Stimulated activated CD4-positive, alpha-beta T cell treated with anti-CD3 and anti-CD28 coated beads, Interleukin-12 subunit alpha, Interleukin-12 subunit beta, amount 100 ng/mL, for 48 hours (primary cell): ENCODE measurements at regions not wholly inside any gene's neighbourhood (a gene's known extent, or its start where the extent isn't known, plus 50 kb on each side); places are given as distances from the start of the nearest gene placed in this dataset.
"Not testable (repeated sequence)": the region's sequence is repeated elsewhere in the genome, so short reads cannot be mapped to it uniquely, and the experiment has no call there.

ENCODE experiments used
- DNase-seq, 3 donors: peaks; one replicate each; pipeline ENCODE4 v3.0.0-alpha.2; 2020; ENCODE audit warnings: low read depth in 2 of 3, low spot score in 1 of 3

DNA sequence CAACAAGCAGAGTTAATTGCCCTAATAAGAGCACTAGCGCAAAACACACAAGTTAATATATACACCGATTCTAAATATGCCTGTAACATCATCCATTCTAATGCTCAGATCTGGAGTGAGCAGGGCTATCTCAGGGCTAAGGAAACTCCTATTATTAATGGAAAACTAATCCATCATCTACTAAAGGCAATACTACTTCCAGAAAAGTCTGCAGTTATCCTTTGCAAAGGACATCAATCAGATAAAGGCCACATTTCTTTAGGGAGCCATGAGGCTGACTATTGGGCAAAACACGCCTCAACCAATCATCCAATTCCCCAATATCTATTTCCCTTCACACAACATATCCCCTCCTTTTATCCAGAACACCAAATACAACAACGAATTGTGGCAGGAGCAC is 1032.3 kb upstream of the NUDT12 start:
- DNase-seq, result no peak

DNA sequence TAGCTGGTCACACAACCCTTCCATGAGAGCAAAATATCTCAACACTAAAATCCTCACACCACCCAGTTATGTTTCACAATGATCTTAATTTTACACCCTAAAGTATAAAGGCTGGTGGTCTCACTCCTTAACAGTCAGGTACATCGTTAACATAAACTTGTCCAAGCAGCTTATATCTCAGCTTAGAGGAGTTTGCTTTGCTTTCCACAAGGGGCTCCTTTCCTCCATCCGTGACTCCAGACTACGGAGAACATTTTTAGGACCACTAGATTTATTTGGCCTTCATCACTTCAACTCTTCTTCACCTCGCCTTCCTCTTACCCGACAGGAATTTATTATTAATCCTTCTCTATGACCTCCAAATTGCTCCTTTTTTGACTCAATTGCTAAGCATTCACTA is 1014.1 kb upstream of the NUDT12 start:
- DNase-seq, result no peak

DNA sequence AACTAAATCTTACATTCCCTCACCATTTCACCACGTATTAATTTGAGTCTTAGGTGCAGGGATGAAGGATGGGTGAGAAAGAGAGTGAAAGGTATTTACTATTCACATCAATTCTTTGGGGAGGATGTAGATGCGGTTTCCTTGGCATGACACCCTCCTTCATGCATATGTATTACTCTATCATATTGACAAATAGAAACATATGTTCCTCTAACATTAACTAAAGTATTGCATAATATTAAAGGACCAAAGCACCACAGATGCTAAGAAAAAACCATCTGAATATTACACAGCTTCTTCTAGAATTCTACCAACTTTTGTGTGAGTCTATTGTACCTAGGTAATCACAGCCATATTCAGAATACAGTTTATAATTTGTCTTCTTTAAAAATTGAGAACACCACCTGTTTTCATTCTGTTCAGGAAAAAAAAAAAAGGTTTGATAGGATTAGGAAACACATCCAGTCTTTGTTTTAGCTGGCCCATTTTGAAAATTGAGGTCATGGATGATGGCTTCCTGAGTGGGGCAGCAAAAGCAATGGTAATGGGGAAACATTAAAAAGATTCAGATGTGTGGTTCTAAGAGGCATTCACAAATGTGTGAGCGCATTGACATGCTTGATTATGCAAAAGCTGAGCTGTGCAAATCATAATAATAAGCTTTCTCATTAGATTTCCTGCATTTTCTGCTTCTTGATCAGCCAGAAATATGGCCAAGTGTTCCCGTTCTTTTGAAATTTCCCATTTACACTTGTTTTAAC is 1011.5 kb upstream of the NUDT12 start:
- no peak for DNase-seq

DNA sequence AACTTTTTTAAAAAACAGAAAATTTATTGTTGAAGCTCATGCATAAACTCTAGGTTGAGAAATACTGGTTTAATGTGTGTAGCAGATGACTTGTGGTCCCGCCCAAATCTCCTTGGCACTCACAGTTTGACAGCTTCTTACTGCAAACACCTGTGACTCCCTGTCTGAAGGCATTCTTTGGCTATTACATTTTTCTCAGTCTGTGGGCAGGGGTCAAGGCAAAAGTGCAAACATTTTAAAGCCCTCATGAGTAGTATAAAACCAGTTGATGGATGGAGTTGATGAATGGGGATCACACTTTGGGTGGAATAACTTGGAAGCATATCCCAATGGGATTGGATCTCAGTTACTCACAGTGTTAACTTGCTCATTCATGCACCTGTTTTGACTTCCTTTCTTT is 1007.0 kb upstream of the NUDT12 start:
- no peak for DNase-seq

DNA sequence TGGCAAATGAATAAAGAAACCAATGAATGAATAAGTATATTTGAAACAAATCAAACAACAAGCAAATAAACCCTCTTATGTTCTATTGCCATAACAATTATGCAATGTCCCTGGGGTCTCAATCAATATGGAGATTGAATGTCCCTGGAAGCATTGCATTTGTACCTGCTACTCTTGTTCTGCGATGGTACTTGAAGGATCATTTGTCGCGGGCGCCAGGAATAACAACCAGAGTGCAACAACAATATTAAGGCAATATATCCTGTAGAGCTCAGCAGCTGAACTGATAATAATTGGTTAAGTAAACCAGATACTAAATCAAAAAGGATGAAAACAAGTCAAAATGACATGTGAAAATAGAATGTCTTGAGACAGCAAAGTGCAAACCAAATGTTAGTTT is 1001.9 kb upstream of the NUDT12 start:
- no peak for DNase-seq

DNA sequence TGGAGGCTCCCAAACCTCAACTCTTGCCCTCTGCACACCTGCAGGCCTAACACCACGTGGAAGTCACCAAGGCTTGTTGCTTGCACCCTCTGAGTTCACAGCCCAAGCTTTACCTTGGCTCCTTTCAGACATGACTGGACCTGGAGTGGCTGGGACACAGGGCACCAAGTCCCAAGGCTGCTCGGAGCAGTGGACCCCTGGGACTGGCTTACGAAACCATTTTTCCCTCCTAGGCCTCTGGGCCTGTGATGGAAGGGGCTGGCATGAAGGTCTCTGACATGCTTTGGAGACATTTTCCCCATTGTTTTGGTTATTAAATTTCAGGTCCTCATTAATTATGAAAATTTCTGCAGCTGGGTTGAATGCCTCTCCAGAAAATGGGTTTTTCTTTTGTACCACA is 994.4 kb upstream of the NUDT12 start:
- DNase-seq, result no peak

DNA sequence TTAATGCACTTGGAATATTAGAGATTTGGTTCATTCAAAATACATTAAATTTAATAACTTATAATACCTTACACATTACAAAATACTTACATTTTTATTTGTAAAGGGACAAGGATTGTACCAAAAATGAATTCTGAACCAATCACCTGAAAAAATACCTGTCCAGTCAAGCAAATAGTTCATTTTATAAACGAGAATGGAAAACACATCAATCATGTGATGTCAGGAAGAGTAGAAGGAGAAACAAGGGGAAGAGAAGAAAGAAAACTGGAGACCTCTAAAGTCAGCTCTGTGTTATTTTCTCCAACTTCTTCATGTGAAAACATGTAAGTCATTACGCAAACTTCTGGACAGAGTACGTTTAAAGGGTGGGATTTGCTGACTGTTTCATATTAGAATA is 989.0 kb upstream of the NUDT12 start:
- DNase-seq, result no peak

DNA sequence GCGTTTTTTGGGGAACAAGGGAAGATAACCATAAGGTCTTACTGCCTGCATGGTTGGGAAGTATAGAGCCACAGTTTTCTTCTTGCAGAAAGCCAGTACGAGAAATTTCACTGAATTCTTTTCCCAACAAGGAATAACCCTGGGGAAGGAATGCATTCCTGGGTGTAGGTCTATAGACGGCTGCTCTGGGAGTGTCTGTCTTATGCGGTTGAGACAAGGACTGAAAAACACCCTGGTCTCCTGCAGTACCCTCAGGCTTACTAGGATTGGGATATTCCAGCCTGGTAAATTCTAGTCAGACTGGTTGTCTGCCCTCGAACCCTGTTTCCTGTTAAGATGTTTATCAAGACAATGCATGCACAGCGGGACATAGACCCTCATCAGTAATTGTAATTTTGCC is 984.3 kb upstream of the NUDT12 start:
- not testable (repeated sequence) for DNase-seq

DNA sequence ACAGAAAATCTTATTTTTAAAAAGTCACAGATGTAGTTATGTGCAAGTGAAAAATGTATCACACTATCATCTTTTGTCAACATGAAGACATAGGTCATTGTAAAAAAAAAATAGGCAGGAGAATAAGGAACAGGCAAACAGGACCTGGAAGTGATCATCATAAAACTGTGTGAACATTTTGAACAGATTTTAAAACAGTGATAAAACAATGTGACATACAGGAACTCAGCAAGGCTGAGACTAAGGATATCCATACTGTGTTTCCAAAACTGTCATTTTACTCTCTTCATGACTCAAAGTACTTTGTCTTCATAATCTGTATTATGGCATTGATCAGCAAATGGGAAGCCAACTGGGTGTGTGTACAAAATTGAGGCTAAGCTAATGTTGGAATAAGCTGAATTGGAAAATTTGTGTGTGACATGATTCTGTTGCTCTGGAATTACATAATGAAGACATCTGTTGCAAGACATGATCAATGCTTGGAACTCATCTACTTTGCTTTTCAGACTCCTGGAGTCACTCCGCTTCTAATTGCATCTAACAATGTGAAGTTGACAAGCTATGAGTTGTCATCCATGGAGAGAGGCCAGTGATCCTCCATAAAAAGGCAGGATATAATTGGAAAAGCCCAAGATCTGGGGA is 978.7 kb upstream of the NUDT12 start:
- no peak for DNase-seq

DNA sequence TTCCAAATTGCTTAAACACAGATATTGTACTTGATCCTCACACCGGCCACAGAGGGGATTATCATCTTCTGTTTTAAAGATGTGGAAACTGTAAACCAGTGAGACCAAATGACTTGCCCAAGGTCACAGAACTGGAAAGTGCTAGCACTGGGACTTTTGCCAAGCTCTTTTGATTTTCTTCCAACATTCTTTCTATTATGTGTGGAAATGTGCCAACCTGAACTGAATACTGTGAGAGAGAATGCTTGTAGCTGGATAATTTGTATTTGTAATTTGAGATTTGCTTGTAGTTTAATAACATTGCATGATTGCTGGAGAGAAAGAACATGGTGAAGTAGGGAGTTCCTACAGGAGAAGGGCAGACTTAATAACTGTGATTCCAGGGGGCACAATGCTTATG is 977.9 kb upstream of the NUDT12 start:
- DNase-seq, result no peak

DNA sequence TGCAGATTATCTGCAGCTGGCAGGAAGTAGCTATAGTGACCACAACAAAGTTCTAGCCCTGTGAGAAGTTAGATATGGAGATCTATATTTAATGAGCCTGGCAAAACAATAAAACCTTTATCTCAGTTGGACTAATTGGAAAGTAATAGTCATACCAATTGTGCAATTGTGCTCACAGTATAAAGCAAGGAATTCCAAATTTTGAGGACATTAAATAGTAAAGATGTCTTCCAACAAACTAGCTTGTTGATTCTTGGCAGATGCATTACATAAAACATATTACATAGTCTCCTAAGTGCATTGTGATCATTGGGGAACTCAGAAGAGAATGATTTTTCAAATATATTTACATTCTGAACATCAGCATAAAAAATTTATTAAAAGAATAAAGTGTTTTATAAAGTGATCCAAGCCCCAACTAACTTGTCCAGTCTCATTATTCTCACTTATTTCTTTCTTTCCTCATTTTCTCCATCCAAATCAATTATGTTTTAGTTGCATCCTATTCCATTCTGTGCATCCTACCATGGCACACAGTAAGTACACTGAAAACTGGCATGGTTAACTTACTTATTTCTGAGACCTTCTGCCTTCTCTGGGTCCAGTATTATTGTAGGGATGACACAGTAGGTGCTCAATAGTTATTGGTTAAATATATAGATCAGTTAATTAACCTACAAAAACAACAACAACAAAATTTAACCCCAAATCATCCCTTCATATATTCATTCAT is 977.2 kb upstream of the NUDT12 start:
- DNase-seq, result no peak

DNA sequence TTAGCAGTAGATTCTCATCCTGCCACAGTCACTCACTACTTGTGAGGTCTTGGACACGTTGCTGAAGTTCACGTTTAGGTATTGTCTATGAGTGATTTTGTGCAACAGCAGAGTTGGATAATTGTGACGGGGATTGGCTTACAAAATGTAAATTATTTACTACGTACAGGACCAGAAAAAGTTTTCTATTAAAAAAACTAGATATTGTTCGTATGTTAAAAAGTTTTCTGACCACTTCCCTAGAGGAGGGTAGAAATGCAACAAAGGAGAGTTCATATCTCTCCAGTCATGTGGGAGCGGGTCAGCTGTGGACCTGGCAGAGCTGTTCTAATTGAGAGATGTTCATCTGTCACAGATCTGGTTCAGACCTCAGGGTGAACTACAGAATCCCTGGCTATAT is 976.1 kb upstream of the NUDT12 start:
- DNase-seq, result no peak

DNA sequence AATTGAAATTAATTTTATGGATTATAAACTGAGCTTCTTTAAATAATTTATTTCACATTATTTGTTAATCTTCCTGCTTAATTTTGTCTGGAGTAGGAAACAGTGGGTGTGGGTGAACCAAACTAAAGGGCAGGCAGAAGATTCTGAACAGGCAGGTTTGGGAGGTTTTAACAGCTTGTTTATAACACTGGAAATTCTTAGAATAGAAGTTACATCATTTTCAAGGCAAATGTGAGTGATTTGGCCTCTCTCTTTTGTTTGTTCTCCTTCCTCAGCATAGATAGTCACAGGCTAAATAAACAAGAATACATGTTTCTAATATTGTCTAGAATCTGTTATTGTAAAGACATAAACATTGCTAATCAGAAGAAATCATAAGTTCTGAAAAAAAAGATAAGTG is 970.9 kb upstream of the NUDT12 start:
- no peak for DNase-seq

DNA sequence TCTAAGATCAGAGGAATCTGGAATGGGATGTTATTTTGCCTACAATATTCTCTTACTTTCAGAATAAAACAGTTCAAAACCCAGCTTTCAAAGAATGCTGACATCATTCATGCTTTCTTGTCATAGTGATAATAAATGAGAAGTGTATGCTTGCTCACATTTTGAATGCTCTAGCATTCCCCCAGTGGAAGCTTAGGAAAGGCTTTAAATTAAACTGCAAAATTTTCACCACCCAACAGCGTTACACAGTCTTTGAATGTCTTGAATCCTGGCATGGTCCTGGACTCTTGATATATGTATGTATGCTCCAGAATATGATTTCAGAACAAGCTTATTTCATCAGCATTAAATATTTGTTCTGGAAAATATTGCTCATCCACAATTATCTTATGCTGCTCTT is 964.3 kb upstream of the NUDT12 start:
- no peak for DNase-seq

DNA sequence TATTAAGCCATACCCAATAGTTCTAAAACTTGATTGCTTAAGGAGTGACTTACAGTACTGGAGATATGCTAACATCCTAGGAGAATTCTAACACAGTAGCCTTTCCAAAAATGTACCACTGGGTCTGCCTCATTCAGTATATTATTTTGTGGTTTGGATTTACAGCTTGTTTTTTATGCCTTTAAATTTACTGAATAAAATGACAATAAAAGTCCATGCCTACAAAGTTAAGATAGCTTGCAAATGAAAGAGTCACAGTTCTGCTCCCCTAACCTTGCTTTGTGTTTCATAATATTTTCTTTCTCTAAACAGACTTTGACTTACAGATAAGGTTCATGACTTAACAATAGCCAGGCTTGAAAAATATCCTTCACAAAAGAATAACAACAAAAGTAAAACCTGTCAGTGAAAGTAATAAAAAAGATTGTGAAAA is 951.1 kb upstream of the NUDT12 start:
- no peak for DNase-seq

DNA sequence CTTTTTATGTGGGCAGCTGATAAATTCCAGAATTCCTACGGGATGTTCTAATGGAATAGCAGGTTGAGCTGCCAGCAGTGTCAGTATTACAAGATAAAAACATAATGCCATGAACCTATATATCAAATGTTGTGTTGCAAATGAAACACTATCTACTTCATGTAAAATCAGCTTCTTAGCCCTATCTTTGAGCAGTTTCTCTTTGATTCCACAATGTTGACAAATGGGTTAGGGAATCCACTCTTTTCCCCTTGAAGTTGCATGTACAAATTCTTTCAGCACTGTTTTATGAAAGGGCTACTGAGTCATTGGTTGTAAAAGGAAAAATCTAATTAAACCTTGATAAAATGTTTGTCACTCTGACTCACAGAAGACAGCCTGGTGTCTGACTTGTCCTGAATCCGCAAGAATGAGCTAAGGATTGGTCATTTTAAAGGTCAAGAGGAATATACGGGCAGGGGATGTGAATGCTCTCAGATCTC is 950.6 kb upstream of the NUDT12 start:
- DNase-seq, result no peak

DNA sequence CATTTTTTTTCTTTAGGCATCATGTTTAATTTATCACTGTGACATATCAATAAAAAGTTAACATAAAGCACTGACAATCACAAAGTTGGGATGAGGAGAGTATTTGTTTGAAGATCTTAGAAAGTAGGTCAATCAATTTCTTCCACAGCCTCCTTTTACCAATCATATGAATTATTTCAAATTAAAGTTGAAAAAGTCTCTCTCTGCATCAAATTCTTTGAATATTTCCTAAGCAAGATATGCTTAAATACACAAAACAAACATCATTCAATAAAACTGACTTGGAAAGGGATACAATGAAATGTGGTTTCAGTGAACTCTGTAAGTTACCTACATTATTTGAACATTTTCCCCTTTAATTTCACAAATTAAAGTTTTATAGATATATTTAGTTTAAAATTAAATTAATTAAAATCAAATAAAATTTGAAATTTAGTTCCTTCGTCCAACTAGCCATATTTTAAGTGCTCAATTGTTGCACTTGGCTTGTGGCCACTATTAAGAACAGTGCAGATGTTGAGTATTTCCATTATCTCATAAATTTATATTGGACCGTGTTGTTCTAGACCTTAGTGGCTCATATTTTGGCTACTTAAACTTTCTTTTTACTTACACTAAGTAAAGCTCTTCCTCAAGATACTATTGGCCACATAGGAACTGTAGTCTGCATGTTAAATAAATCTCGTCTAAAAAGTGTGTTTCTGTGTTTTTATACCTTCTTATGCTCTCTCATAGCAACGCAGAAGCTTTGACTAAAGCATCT is 949.7 kb upstream of the NUDT12 start:
- DNase-seq, result no peak

DNA sequence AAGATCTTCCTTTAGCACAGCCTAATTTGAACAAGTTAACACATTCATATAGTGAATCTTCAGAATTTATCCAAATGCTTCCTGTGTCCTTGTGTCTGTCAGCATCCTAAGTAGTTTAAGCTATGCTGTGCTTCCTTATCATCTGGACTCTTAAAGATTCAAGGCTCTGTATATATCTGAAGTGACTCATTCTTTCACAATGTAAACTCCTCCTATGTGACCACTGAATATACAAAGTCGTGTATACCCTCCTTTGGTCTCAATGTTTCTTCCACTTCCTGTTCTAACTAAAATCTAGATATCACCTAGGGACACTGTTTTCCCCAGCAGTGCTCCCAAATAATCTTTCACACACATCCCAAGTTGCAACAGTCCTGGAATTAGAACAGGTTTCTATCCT is 935.7 kb upstream of the NUDT12 start:
- no peak for DNase-seq

DNA sequence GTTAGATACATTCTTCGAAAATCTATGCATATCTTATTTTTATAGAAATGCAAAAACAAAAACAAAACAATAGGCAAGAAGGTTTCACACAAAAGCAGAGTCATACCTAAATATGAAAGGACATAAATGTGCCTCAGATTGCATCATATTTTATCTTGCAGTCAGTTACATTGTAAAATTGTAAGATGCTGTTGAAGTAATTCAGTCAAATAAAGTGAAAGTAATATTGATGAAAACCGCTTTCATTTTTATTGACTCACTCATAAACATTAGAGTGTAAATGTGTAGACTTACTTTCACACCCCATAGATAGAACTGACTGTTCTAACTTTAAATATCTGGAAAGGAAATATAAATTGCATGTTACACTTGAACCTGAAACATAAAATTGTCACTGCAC is 931.5 kb upstream of the NUDT12 start:
- DNase-seq, result no peak

DNA sequence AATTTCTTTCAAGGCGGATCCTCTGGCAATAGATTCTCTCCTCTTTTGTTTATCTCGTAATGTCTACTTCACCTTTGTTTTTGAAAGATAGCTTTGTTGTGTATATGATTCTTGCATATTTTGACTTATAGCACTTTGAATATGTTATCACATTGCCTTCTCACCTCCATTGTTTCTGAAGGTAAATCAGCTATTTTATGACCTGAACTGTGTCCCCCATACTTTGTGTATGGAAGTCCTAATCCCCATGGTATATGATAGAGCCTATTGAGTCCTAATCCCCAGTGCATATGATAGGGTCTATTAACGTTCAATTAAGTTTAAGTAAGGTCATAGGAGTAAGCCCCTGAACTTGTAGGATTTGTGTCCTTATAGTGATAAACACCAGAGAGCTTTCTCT is 910.2 kb upstream of the NUDT12 start:
- DNase-seq, result no peak

DNA sequence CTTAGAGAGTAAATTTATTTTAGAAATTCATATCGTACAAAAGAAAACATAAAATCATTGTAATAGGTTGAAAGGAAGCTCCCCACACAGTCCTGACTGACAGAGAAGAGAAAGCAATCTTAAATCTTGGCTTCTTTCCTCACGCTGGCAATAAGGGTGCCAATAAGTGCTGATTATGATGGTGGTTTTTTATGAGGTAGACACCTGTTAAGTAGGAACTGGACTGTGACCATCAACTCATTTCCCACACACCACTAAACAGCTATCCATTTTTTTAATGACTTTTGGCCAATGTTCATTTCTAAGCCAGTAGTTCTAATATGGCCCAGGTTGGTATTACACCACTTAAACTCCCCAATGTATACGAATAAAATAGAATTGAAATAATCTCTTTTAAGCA is 893.5 kb upstream of the NUDT12 start:
- DNase-seq, result no peak

DNA sequence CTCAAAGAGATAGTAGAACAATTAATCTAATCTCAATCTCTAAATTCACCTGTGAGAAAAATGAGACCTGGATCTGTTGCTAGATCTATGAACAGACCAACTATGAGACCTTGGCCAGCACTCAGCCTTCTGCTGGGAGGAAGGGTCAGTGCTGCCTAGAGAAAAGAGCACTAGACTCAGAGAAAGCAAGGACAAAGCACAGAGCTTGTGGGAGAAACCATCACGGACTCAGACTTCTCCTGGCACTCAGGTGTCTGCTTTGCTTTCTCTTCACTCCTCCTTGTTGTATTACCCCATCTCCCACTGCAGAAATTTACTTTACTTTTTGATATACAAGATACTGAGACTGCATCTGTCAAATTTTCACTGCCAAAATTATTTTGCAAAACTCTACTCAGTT is 890.0 kb upstream of the NUDT12 start:
- no peak for DNase-seq
